ENCODE measurements at regions not wholly inside any gene's neighbourhood (a gene's known extent, or its start where the extent isn't known, plus 50 kb on each side); places are given as distances from the start of the nearest gene placed in this dataset.
"Not testable (repeated sequence)": the region's sequence is repeated elsewhere in the genome, so short reads cannot be mapped to it uniquely, and the experiment has no call there.

DNA sequence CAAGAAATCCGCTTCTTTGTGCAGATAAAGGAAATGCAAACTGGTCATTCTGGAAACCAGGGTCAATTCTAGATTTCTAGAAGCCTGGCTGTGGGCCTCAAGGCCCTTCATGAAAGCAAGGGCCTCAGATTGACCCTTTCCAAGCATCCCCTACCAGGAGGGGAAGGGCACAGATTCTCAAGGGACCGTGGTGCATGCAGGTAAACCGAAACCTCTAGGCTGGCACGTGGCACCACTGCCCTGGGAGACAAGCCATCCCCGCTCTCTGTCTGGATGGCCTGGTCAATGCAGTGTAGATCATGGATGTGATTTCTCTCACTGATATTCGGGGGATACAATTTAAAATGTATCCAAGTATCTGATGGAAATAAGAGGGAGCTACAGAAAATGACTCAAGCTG, 69.4 kb downstream of the TOMM20 start:
- DNase-seq: no peak

GRCh38 chr1:235058695-235059094, 69.9 kb downstream of the TOMM20 start:
- DNase-seq: no peak

DNA sequence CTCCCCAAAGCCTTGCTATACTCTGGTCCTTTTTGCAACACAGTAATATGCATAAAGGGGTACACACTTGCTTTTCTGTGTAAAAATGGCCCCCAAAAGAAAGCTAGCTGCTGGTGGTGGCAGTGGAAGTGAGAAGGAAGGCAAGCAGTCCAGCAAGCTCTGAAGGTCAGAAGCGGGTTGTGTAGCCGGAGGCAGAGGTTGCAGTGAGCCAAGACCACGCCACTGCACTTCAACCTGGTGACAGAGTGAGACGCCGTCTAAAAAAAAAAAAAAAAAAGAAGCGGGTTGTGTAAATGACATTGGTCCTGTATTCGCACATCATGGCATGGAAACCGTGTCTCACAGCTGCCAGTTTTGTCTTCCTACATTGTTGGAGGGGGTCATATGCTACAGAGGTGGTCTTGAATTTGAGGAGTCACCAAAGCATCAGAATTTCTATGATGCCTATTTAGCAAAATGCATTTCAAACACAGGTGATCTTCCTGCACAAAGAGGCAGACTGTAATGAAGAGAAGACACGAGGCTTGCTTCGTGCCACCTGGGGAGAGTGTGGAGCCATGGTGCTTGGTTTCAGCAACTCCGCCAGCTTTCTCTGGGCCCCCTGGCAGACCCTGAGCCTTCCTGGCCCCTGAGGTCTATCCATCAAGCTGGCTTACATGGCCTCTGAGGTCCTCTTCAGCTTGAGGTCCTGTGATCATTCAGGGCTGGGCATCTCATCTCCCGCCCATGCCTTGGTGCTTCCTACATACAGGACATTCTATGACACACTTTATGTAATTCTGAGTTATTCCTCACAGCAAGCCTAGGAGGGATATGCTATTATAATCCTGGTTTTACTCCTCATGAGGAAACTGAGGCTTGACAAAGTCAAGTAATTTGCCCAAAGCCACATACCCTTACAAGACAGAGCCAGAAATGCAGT, 71.0 kb downstream of the TOMM20 start:
- DNase-seq: no peak

- no peak for DNase-seq
Observed at GRCh38 chr1:235056937-235057336, 71.7 kb downstream of the TOMM20 start.

- peak; percentile 64 for DNase-seq
Observed at GRCh38 chr1:235054936-235055335, 73.7 kb downstream of the TOMM20 start.

- no peak for DNase-seq
Observed at GRCh38 chr1:235054466-235054865, 74.2 kb downstream of the TOMM20 start.

DNA sequence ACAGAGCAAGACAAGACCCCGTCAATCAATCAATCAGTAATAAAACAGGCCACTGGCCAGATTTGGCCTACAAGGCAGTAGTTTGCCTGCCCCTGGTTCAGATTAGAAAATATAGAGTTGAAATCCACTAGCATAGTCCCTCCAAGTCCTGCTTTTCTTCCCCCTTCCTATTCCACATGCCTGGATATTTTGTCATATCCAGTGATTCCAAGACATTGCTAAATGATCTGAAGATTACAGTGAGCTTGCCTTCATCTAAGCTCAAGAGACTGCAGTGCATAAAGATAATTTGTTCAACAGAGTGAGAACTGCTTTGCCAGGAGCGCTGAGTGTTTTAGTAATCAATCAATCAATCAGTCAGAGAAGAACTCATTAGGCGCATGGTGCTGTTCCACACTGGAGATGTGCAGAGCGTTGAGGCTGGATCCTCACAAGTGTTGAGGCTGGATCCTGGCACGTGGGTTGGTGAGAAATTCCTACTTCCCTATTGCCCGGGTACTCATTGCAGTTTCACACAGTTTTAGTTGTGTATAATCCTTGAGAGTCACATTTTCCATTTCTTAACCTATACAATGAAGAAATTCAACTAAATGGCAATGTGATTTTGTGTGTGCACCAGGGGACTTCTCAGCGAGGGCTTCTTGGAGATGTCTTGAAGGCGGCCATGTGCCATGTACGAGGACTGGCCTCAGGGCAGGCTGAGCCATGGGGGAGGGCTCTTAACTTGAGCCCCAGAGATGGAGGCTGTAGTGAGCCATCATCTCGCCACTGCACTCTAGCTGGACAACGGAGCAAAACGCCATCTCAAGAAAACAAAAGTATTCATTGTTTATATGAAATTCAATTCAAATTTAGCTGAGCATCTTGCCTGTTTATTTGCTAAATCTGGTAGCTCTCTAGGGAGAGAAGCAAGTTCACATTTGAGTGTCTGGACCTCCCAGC, 76.3 kb downstream of the TOMM20 start:
- no peak for DNase-seq

DNA sequence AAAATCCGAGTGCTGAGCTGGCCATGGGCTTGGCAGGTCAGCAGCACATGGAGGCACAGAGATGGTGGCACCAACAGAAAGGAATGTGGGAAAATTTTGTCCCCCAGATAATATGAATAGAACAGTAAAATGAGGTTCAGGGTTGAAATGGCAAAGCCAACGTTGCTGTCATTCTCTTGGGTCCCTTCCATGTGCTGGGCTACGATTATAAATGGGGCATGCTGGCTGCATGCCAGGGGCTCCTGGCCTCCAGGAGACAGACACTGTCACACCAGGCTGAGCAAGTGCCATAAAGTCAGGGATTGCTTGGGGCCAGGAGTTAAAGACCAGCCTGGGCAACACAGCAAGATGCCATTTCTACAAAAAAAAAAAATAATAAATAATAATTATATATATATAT, 77.1 kb downstream of the TOMM20 start:
- DNase-seq: no peak

DNA sequence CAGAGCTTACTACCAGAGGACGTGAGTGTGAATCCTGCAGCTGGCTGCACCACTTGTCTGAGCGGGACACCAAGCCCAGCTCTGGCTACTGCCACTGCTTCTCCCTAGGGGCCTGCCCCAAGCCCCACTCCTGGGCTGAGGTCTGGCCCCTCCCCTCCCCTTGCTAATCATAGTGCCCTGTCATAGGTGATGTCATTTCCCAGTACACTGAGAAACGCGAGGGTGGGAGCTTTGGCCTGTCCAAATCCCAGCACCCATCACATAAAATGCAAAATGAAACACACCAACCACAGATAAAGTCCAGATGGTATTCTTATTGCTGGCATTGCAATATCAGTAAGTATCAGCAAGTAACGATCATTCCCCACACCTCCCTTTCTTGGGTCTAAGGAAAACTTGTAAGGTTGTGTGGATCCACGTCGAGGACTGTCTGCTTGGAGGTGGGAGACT, 77.7 kb downstream of the TOMM20 start:
- DNase-seq: no peak

GRCh38 chr1:235049716-235050378, 78.8 kb downstream of the TOMM20 start:
- not testable (repeated sequence) for DNase-seq

- no peak for DNase-seq
Observed at GRCh38 chr1:235049217-235049616, 79.4 kb downstream of the TOMM20 start.

- DNase-seq: no peak
Observed at GRCh38 chr1:235047331-235047871, 81.2 kb downstream of the TOMM20 start.

- DNase-seq: no peak
Observed at GRCh38 chr1:235045921-235046601, 82.6 kb downstream of the TOMM20 start.

GRCh38 chr1:235045034-235045690, 83.5 kb downstream of the TOMM20 start:
- no peak for DNase-seq

DNA sequence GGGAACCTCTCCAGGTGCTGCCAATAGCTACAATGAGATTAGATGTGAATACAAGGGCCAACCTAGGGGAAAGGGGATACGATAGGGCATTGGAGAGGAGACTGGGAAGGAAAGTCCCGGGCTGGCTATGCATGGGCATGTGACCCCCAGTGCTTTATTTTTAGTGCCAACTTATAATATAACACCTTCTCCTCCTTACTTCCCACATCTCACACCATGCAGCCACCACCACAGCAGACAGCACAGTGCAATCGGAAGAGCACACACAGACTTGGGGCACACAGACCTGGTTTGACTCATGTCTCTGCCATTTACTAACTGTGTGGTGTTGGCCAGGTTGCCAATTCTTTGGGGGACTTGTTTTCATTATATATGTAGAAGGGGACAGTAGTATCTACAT, 85.4 kb downstream of the TOMM20 start:
- DNase-seq: no peak

DNA sequence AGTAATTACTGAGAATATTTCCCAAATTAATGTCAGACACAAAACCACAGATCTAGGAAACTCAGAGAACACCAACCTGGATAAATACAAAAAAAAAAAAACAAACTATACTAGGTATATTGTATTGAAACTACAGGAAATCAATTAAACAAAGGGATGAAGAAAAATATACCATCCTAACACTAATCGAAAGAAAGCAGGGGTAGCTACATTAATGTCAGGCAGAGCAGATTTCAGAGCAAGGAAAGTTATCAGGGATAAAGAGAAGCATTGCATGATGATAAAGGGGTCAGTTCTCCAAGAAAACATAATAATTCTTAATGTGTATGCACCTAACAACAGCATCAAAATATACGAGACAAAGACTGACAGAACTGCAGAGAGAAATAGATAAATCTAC, 89.9 kb downstream of the TOMM20 start:
- DNase-seq: no peak

- DNase-seq: no peak
Observed at GRCh38 chr1:235035928-235036327, 92.7 kb downstream of the TOMM20 start.

GRCh38 chr1:235030919-235031596, 97.6 kb downstream of the TOMM20 start:
- DNase-seq: no peak

DNA sequence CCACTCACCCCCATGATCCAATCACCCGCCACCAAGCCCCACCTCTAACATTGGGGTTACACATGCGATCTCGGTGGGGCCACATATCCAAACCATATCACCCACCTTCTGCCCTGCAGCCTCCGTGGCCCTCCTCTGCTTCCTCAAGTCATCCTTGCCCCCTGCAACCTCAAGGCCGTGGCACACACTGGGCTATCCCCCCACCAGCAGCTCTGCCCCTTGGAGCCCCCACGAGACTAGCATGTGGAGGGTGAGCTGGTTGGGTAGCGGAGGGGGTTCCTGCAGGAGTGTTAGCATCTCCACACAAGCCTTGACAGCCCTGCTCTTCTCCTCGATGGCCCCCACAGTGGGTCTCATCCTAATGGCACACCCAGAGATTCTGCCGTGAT, 100.8 kb downstream of the TOMM20 start:
- no peak for DNase-seq

DNA sequence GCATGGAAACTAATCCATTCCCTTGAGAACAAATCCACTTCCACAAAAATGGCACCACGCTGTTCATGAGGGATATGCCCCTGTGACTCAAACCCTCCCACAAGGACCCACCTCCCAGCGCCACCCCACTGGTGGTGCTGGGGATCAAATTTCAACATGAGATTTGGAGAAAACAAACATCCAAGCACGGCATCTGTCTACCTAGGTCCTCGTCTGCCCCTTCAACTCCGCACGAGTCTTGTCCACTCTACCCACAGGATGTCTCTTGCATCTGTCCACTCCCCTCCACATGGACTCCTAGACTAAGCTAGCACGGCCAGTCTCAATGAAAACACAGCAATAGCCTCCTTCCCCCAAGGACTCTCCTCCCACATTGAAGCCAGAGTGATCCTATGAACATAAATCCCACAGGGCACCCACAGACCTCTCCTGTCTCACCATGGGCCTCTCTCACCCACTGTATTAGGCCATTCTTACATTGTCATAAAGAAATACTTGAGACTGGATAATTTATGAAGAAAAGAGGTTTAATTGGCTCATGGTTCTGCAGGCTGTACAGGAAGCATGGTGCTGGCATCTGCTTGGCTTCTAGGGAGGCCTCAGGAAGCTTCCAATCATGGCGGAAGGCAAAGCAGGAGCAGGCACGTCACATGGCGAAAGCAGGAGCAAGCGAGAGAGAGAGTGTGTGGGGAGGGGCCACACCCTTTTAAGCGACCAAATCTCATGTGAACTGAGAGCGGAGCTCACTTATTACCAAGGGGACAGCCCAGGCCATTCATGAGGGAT, 101.4 kb downstream of the TOMM20 start:
- DNase-seq: no peak

Data from tongue (tissue), 1 donor.